Peyer's patch (tissue), 4 donors: ENCODE measurements at regions not wholly inside any gene's neighbourhood (a gene's known extent, or its start where the extent isn't known, plus 50 kb on each side); places are given as distances from the start of the nearest gene placed in this dataset.

Experiments used
- DNase-seq, 3 donors: peaks; one replicate each; pipeline ENCODE4 v3.0.0-alpha.2; 2017 to 2019
- H3K27ac ChIP-seq, 4 donors: fragments of 200-600 bp; sonication (generic); one replicate each; pipeline ENCODE4 v1.5.1; 2016 to 2019
- H3K27me3 ChIP-seq, 2 donors: fragments of 200-600 bp; sonication (generic); one replicate each; pipeline ENCODE4 v1.5.1; 2019
- H3K36me3 ChIP-seq, 3 donors: fragments of 200-600 bp; sonication (generic); one replicate each; pipeline ENCODE4 v1.5.1; 2016 to 2019
- H3K4me1 ChIP-seq, 4 donors: fragments of 200-600 bp; sonication (generic); one replicate each; pipeline ENCODE4 v1.5.1; 2016 to 2019
- H3K4me3 ChIP-seq, 4 donors: fragments of 200-600 bp; sonication (generic); 1 replicate in 3 of 4; 2 replicates in 1 of 4; pipeline ENCODE4 v1.5.1; 2016 to 2019; ENCODE audit warnings: mild to moderate bottlenecking in 1 of 4
- H3K9me3 ChIP-seq, 4 donors: fragments of 200-600 bp; sonication (generic); one replicate each; pipeline ENCODE4 v1.5.1; 2016 to 2019; ENCODE audit warnings: mild to moderate bottlenecking in 1 of 4
- POLR2A ChIP-seq, 2 donors: fragments of 450-650 bp; IDR thresholded peaks; one replicate each; pipeline ENCODE4 v1.5.1; 2017; ENCODE audit warnings: antibody characterized with exemption in 2 of 2, mild to moderate bottlenecking in 2 of 2, moderate library complexity in 2 of 2
- TF ChIP-seq, protein P1 (sequence below), 6 experiments: fragments of 450-650 bp in 4 of 6; fragments of 200-600 bp in 2 of 6; sonication (generic) in 1 of 6; IDR thresholded peaks; one replicate each; pipeline ENCODE4 v1.5.1; 2017 to 2019; ENCODE audit warnings: antibody characterized with exemption in 6 of 6, mild to moderate bottlenecking in 3 of 6, moderate library complexity in 1 of 6

DNA sequence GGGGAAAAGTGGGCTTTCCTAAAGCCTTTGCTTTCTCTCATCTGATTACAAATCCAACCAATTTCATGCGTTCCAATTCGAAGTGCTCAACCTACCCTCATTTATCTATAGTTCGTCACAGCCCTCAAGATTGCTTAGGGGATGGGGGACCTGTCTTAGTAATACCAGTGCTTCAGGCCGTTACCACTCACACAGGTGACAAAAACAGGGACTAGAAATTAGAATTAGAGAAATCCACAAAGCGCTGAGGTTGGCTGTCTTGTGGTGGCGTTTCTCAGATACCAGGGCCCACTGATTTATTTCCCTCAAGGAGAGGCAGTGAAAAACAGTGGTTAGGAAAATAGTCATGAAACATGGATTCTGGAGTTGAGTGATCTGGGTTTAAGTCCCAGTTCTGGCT lies 121.6 kb upstream of the SPACA1 start:
- Histone ChIP-seq H3K4me1 (peaks cover 0 to 18% (median 0%) of the 10 kb centered on the region in 4 donors), H3K27me3 (no peaks in the 10 kb centered on the region), H3K4me3 (no peak overlapping the region), H3K27ac (peak overlapping the region in 2 of 4 donors; percentile 34 to 65), H3K9me3 (no peaks in the 10 kb centered on the region), H3K36me3 (no peaks in the 10 kb centered on the region)
- no peak for TF ChIP-seq POLR2A (IDR thresholded peaks at IDR 0.05)
- TF ChIP-seq, protein P1, sequence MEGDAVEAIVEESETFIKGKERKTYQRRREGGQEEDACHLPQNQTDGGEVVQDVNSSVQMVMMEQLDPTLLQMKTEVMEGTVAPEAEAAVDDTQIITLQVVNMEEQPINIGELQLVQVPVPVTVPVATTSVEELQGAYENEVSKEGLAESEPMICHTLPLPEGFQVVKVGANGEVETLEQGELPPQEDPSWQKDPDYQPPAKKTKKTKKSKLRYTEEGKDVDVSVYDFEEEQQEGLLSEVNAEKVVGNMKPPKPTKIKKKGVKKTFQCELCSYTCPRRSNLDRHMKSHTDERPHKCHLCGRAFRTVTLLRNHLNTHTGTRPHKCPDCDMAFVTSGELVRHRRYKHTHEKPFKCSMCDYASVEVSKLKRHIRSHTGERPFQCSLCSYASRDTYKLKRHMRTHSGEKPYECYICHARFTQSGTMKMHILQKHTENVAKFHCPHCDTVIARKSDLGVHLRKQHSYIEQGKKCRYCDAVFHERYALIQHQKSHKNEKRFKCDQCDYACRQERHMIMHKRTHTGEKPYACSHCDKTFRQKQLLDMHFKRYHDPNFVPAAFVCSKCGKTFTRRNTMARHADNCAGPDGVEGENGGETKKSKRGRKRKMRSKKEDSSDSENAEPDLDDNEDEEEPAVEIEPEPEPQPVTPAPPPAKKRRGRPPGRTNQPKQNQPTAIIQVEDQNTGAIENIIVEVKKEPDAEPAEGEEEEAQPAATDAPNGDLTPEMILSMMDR (IDR thresholded peaks at IDR 0.05), result no peak
- DNase-seq, result no peak

DNA sequence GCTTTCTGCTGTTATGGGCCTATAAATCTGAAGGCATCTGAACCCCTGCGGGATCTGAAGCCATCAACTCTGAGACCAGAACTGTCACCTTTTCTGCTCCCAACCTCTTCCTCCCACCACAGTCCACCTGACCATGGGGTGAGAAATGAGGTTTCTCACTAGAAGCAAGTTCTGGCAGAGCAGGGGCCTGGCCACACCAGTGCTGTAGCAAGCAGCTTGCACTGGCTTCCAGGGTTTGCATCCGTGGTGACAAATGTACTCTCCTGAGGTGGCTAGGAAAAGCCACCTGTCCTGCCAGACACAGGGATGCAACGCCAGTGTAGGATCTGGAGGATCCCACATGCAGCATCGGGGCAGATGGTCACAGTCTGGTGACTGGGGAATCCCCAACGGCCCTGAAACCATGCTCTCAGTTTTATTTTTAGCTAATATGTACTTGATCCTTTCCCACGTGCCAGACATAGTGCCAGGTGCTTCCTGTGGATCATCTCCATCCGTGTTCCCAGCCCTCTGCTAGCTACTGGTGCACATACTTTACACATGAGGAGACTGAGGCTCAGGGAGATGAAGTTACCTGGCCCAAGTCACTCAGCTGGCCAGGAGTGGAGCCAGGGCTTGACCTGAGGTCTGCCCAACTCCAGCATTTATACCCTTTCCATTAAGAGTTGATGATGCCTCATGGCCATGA lies 122.1 kb upstream of the SPACA1 start:
- Histone ChIP-seq H3K36me3 (no peaks in the 10 kb centered on the region), H3K4me3 (no peak overlapping the region), H3K9me3 (no peaks in the 10 kb centered on the region), H3K27ac (peak overlapping the region in 2 of 4 donors; percentile 37 to 65), H3K4me1 (peaks cover 0 to 18% (median 0%) of the 10 kb centered on the region in 4 donors), H3K27me3 (no peaks in the 10 kb centered on the region)
- DNase-seq, result peak in 2 of 3 donors; percentile 85
- TF ChIP-seq, protein P1 (IDR thresholded peaks at IDR 0.05), result no peak
- no peak for TF ChIP-seq POLR2A (IDR thresholded peaks at IDR 0.05)

DNA sequence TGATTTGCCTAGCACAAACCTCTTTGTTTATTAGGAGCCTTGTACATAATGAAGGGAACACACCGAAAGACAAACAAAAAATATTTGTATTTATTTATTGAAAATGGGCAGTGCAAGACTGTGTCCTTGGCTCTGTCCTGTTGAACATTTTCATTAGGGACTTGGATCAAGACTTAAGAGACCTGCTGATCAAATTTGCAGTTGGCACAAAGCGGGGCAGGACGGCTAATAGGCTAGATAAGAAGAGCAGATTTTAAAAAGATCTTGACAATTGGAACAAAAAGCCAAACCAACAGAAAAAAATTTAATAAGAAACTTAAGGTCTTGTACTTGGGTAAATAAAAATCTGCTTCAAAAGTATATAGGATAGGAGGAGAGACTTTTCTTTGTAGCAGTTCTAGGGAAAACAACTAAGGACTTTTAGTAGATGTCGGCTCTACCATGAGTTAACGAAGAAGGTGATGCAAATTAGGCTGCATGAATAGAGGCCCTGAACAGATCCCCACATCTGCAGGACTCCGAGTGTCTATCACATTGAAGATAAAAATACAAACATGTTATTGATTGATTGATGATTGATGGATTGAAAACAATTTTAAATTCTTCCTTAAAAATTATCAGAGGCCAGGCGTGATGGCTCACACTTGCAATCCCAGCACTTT lies 124.1 kb upstream of the SPACA1 start:
- Histone ChIP-seq H3K27ac (peak overlapping the region in 2 of 4 donors; percentile 54 to 77), H3K9me3 (no peaks in the 10 kb centered on the region), H3K4me1 (peaks cover 0 to 18% (median 0%) of the 10 kb centered on the region in 4 donors), H3K4me3 (no peak overlapping the region), H3K27me3 (no peaks in the 10 kb centered on the region), H3K36me3 (no peaks in the 10 kb centered on the region)
- TF ChIP-seq, protein P1 (IDR thresholded peaks at IDR 0.05), result no peak
- no peak for TF ChIP-seq POLR2A (IDR thresholded peaks at IDR 0.05)
- no peak for DNase-seq

DNA sequence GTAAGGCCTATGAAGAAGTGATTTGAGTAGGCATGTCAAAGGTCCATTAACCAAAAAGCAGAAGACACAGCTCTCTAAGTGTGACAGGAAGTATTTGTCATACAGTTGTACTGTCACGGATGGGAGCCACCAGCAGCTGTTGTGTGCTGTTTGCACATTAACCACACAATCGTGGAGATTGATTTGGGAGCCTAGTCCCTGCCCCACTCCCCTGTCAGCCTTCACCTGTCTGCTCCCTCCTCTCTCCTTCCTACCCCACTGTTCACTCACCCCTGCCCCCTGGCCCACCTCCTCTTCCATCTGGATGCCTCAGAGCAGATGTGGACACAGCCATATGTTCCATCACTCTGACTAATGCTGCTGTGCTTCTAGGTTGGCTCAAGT lies 124.7 kb upstream of the SPACA1 start:
- Histone ChIP-seq H3K36me3 (no peaks in the 10 kb centered on the region), H3K4me3 (no peak overlapping the region), H3K27ac (peak overlapping the region in 2 of 4 donors; percentile 54 to 77), H3K27me3 (no peaks in the 10 kb centered on the region), H3K9me3 (no peaks in the 10 kb centered on the region), H3K4me1 (peaks cover 0 to 18% (median 0%) of the 10 kb centered on the region in 4 donors)
- DNase-seq, result peak in 2 of 3 donors; percentile 73 to 79
- TF ChIP-seq POLR2A (IDR thresholded peaks at IDR 0.05), result no peak
- TF ChIP-seq, protein P1 (IDR thresholded peaks at IDR 0.05), result no peak

DNA sequence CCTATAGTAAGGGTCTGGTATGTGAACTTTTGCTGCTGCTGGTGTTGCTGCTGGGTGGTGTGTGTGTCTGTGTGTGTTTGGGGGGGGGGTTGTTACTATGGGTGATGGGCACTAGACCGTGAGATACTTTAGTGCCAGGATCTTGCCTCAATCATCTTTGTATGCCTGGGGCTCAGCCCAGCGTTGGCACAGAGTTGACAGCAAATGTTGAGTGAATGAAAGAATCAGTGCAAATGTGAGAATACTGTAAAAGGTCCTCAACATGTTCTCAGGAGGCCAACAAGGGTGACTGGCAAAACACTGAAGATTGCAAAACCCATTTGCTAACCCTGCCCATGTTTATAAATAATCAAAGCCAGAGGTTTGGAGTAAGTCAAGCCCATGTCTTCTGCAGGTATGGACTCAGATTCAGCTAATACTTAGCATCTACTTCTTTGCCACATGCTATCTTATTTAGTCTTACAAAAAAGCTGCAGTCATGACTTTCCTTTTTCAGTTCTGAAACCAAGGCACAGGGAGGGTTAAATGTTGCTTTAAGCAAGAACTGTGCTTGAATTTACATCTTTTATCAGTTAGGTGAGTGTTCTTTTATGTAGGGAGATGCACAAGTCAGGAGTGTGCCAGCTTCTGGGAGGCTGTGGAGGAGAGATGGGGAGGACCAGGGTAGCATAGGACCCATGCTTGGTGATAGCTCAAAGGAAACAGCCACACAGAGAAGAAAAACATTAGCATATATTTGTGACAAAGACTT lies 125.3 kb upstream of the SPACA1 start:
- TF ChIP-seq, protein P1 (IDR thresholded peaks at IDR 0.05), result no peak
- H3K9me3 ChIP-seq, result no peaks in the 10 kb centered on the region
- H3K27me3 ChIP-seq, result no peaks in the 10 kb centered on the region
- H3K4me1 ChIP-seq, result peaks cover 0 to 18% (median 0%) of the 10 kb centered on the region in 4 donors
- H3K36me3 ChIP-seq, result no peaks in the 10 kb centered on the region
- peak in 1 of 3 donors; percentile 26 for DNase-seq
- H3K27ac ChIP-seq, result peak overlapping the region in 2 of 4 donors; percentile 3 to 77
- H3K4me3 ChIP-seq, result no peak overlapping the region
